ENCODE measurements at regions not wholly inside any gene's neighbourhood (a gene's known extent, or its start where the extent isn't known, plus 50 kb on each side); places are given as distances from the start of the nearest gene placed in this dataset.
"Not testable (repeated sequence)": the region's sequence is repeated elsewhere in the genome, so short reads cannot be mapped to it uniquely, and the experiment has no call there.

DNA sequence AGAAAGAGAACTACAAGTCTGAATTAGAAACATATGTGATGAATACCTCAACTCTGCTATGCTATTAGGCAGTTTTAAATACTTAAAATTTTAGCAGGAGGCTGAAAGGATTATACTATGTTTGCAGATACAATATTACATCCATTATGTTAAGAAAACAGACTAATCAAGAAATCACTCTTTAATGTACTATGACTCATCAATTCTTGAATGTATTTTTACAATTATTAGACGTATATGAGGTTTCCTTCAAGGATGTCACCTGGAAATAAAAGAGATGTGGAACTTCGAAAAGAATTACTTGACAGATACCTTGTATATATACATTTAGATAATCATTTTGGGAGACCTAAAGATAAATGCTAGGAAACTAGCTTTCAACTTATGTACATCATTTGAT lies 835.6 kb upstream of the MIR17HG start:
- Mint-ChIP-seq H3K9me3 (peaks cover 12% of the 10 kb centered on the region), H3K4me3 (no peak overlapping the region), H3K27ac (no peak overlapping the region), H3K36me3 (no peaks in the 10 kb centered on the region), H3K4me1 (no peaks in the 10 kb centered on the region)
- ATAC-seq, result no peak
- no peak for DNase-seq (ENCODE audit: low spot score in 2 of 2)

DNA sequence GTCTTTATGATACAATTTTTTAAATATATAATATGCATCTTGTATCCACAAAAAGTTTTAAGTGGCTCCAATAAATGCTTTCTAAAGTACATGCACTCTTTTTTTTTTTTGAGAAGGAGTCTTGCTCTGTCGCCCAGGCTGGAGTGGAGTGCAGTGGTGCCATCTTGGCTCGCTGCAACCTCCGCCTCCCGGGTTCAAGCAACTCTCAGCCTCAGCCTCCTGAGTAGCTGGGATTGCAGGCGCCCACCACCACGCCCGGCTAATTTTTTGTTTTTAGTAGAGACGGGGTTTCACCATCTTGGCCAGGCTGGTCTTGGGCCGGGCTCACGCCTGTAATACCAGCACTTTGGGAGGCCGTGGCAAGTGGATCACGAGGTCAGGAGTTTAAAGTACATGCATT lies 832.8 kb upstream of the MIR17HG start:
- H3K4me3 Mint-ChIP-seq; H3K4me1 Mint-ChIP-seq; H3K36me3 Mint-ChIP-seq; DNase-seq (ENCODE audit: low spot score in 2 of 2); H3K9me3 Mint-ChIP-seq; ATAC-seq; H3K27ac Mint-ChIP-seq: not testable (repeated sequence)

DNA sequence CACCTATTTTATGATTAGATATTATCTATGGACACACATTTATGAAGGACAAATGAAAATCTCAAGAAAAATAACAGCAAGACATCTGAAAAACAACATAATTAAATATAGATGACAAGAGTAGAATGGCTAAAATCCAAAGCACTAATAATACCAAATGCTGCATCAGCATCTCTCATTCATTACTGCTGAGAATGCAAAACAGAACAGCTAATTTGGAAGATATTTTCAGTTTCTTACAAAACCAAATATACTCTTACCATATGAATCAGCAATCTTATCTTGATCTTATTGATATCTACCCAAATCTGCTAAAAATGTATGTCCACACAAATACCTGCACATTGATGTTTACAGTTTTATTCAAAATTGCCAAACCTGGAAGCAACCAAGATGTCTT lies 829.1 kb upstream of the MIR17HG start:
- DNase-seq (ENCODE audit: low spot score in 2 of 2) (no peak), ATAC-seq (no peak)
- Mint-ChIP-seq H3K9me3 (peaks cover 15% of the 10 kb centered on the region), H3K4me3 (no peak overlapping the region), H3K4me1 (no peaks in the 10 kb centered on the region), H3K27ac (no peak overlapping the region), H3K36me3 (no peaks in the 10 kb centered on the region)

DNA sequence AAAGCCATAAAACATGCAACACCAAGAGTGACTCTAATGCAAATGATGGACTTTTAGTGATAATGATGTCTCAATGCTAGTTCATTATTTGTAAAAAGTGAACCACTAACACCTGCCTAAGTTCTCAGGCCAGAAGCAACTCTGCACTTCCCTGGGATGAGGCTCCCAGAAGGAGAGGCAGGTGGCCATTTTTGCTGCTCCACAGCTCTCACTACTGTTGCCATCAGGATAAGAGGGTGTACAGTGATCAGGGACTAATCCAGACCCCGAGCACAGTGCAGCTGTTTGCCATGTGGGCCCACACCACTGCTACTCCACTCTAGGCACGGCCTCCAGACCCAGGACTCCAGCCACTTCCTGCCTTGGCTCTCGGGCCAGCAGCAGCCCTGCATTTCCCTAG lies 828.3 kb upstream of the MIR17HG start:
- no peaks in the 10 kb centered on the region for H3K36me3 Mint-ChIP-seq
- ATAC-seq (peak; percentile 21), DNase-seq (ENCODE audit: low spot score in 2 of 2) (no peak)
- no peaks in the 10 kb centered on the region for H3K4me1 Mint-ChIP-seq
- no peak overlapping the region for H3K4me3 Mint-ChIP-seq
- peaks cover 15% of the 10 kb centered on the region for H3K9me3 Mint-ChIP-seq
- H3K27ac Mint-ChIP-seq, result no peak overlapping the region

DNA sequence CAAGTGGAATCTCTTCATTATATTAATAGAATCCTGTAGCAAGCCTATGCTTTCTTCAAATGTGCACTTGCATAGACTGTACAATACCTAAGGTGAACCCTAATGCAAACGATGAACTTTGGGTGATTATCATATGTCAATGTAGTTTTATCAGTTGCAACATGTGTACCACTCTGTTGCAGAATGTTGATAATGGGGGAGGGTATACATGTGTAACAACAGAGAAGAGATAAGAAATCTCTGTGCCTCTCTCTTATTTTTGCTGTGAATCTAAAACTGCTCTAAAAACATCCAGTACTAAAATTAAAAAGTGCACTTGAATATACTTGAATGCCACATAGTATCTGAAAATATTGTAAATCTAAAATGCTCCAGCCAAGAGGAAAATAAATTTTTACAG lies 820.8 kb upstream of the MIR17HG start:
- Mint-ChIP-seq H3K9me3 (peaks cover 9% of the 10 kb centered on the region), H3K27ac (no peak overlapping the region), H3K4me1 (no peaks in the 10 kb centered on the region), H3K4me3 (no peak overlapping the region), H3K36me3 (no peaks in the 10 kb centered on the region)
- no peak for ATAC-seq
- no peak for DNase-seq (ENCODE audit: low spot score in 2 of 2)

DNA sequence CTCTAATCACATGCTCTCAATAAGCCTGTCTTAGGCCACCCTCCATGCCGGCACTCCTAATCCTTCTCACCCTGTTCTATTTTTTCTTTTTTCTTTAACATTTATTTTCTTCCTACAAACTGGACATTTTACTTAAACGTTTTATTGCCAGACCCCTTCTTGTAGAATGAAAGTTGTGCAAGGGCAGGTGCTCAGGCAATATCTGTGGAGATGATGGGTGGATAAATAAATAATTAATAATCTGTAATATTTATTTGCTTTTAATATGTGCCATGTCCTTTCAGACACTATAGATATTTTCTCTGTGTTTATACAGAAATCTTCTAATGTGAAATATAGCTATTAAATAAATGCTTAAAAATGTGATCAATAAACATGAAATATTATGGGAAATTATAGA lies 815.7 kb upstream of the MIR17HG start:
- Mint-ChIP-seq H3K36me3 (no peaks in the 10 kb centered on the region), H3K4me1 (no peaks in the 10 kb centered on the region), H3K27ac (no peak overlapping the region), H3K4me3 (no peak overlapping the region), H3K9me3 (peaks cover 10% of the 10 kb centered on the region)
- ATAC-seq, result no peak
- no peak for DNase-seq (ENCODE audit: low spot score in 2 of 2)

DNA sequence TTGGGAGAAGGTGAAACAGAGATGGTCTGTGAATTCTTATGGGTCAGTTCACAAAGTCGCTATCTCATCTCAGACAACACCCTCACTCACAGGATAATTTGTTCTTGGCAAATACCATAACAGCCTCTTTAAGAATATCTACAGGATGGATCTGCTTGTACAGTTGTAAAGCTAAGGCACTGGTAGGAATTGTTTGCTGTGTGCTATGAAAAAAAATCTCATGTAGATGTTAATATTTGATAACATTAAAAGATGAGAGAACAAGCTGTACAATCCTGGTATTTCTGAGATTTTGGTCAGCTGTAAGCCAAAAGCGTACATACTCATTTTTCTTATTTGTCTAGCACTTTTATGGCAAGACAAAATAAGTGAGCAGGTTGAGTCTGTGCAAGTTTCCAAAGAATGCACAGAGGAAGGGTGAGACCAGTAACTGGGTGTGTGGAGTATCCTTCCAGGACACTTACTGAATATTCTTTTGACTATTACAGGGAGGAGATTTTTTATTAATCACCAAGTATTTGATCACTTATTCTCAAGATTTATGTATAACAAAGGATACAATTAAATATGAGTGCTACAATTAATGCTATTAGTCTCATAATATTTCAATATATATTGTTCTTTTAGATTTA lies 814.5 kb upstream of the MIR17HG start:
- ATAC-seq (no peak), DNase-seq (ENCODE audit: low spot score in 2 of 2) (no peak)
- Mint-ChIP-seq H3K4me1 (no peaks in the 10 kb centered on the region), H3K9me3 (peaks cover 8% of the 10 kb centered on the region), H3K4me3 (no peak overlapping the region), H3K36me3 (no peaks in the 10 kb centered on the region), H3K27ac (no peak overlapping the region)

DNA sequence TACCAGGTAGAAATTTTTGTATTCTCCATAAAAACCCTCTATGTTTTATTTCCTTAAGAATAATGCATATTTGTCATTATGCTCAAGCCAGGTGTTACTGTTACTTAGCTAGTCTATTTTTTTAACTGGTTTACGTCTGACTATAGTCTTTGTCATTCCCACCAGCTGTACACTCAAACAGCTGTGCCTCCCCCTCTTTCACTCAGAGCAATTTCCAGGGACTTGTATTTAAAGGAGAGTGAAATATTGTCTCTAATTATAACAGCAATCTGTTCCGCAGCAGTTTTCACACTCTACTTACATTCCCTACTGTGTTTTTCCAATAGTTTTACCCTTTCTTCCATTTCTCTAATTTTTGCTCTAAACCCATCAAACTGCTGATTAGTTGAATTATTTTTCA lies 813.6 kb upstream of the MIR17HG start:
- Mint-ChIP-seq H3K36me3 (no peaks in the 10 kb centered on the region), H3K4me3 (no peak overlapping the region), H3K9me3 (peaks cover 15% of the 10 kb centered on the region), H3K27ac (no peak overlapping the region), H3K4me1 (no peaks in the 10 kb centered on the region)
- no peak for DNase-seq (ENCODE audit: low spot score in 2 of 2)
- no peak for ATAC-seq

DNA sequence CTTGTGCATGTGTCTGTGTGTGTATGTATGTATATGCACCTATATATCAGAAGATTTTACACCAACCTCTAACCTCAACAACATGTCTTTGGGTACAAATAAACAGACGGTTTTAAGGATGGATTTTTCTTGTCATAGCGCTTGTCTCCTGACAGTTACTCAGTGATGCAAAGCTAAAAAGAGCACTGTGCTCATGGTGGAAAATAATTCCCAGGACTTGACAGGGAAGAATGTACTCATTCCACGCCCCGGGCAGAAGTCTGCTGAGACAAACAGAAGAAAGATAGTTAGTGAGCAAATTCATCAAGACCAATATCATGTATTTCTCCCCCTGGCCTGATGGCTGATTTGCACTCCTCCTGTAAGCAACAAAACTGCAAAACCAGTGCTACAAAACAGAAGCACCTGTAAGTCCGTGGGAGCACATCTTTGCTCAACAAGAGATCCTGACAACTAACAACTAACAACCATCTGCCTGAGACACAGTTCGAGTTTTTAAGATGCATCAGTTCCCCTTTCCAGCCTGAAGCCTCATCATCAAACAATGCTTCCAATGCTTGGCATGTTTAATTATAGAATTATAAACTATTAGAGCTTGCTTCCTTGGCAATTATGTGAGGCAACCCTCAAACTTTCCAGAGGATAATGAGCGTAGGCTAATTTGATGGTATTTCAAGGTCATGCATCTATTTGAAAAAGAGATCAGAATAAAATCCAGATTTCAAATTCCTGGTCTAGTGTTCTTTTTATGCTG lies 812.7 kb upstream of the MIR17HG start:
- Mint-ChIP-seq H3K27ac (no peak overlapping the region), H3K36me3 (no peaks in the 10 kb centered on the region), H3K9me3 (peaks cover 18% of the 10 kb centered on the region), H3K4me1 (no peaks in the 10 kb centered on the region), H3K4me3 (no peak overlapping the region)
- ATAC-seq (no peak), DNase-seq (ENCODE audit: low spot score in 2 of 2) (no peak)

DNA sequence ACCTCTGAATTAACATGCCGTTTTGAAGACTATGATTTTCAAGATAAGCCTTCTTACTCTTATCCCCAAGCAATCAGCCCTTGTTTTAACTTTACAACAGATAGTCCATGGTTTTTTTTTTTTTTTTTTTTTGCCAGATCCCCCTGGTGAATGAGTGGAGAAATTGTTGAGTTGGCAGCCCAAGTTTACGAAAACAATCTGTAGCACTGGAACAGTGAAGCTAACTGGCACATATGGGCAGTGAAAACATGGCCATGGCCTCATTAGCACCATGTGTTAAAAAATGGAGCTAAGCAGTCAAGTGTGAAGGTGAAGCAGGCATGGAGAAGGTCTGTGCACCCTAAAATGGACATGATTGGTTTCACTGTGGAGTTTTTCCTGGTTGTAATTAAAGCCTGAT lies 812.1 kb upstream of the MIR17HG start:
- no peaks in the 10 kb centered on the region for H3K4me1 Mint-ChIP-seq
- no peak for DNase-seq (ENCODE audit: low spot score in 2 of 2)
- H3K4me3 Mint-ChIP-seq, result no peak overlapping the region
- peaks cover 24% of the 10 kb centered on the region for H3K9me3 Mint-ChIP-seq
- no peaks in the 10 kb centered on the region for H3K36me3 Mint-ChIP-seq
- no peak for ATAC-seq
- H3K27ac Mint-ChIP-seq, result no peak overlapping the region

DNA sequence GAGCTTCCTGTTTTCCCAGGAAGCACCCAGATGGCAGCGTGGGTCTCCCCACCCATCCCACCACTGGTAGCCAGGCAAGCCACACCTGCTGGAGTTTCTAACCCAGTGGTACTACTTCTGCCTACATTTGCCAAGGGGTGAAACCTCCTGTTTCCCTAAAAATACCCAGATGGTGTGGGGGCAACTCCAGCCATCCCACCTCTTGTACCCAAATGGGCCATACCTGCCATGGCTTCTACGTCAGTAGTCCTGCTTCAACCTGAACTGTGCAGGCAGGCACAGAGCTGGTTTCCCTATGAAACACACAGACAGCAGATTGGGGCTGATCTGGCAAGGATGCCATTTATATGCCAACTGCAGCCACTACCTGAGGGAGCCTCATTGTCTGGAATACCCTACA lies 809.4 kb upstream of the MIR17HG start:
- no peak for DNase-seq (ENCODE audit: low spot score in 2 of 2)
- Mint-ChIP-seq H3K27ac (no peak overlapping the region), H3K4me3 (no peak overlapping the region), H3K36me3 (no peaks in the 10 kb centered on the region), H3K9me3 (peaks cover 26% of the 10 kb centered on the region), H3K4me1 (no peaks in the 10 kb centered on the region)
- ATAC-seq, result no peak

DNA sequence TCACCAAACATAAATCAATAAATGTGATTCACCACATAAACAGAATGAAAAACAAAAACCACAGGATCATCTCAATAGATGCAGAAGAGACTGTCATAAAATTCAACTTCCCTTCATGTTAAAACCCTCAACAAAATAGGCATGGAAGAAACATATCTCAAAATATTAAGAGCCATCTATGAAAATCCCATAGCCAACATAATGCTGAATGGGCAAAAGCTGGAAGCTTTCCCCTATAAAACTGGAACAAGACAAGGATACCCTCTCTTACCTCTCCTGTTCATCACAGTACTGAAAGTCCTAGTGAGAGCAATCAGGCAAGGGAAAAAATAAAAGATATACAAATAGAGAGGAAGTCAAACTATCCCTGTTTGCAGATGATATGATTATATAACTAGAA lies 806.1 kb upstream of the MIR17HG start:
- H3K4me1 Mint-ChIP-seq, result no peaks in the 10 kb centered on the region
- no peak for ATAC-seq
- peaks cover 18% of the 10 kb centered on the region for H3K9me3 Mint-ChIP-seq
- no peak overlapping the region for H3K4me3 Mint-ChIP-seq
- H3K27ac Mint-ChIP-seq, result no peak overlapping the region
- no peaks in the 10 kb centered on the region for H3K36me3 Mint-ChIP-seq
- no peak for DNase-seq (ENCODE audit: low spot score in 2 of 2)

DNA sequence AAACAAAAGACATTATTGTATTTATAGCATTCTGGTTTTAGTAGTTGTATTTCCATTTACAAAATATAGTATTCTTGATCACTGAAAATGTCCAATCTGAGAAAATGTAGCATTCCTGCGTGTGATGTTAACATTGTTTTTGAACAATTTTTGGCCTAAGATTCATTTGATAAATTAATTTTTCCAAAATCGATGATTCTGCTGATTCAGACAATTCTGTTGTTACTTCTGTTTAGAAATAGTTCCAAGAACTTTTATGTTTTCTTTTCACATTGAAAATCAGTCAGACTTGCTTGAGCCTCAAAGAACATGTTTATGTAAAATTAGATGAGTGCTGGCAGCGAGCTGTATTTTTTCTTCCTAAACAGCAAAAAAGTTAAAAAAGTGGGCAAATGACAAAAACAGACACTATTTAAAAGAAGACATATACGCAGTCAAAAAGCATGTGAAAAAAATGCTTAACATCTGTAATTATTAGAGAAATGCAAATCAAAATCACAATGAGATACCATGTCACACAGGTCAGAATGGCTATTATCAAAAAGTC lies 804.5 kb upstream of the MIR17HG start:
- Mint-ChIP-seq H3K4me3 (no peak overlapping the region), H3K27ac (no peak overlapping the region), H3K36me3 (no peaks in the 10 kb centered on the region)

DNA sequence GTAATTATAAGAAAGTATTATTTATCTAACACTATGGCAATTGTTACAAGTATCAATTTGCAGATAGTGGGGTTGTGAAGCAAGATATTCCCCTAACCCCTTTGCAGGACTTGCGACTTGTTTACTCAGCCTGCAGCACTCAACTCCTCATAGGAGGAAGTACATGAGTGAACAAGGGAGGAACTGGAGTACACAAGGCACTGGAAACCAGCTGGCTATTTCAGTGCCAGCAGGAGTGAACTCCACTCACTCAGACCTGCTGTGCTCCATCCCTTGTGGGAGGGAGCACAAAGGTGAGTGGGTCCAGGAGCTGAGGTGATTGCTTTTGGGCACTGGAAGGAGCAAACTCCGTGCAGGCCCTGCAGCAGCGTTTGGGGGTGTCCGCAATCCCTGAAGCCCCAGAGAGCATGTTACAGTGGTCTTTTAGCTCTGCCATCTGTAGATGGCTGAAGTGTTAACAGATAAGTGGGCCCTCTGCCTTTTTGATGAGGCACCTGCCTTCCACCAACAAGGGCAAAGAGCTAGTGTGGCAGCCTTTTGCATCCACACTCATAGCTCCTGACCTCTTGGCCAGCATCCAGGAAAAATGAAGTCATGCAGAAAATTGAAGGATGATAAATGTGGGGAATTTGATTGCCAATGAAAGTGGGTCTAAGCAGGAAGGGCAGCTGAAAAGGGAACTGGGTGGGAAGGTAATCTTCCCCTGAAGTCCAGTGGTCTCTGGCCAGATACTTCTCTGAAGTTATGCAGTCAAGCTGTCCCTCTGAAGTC lies 802.2 kb upstream of the MIR17HG start:
- Mint-ChIP-seq H3K9me3 (peaks cover 9% of the 10 kb centered on the region), H3K27ac (no peak overlapping the region), H3K4me3 (no peak overlapping the region), H3K36me3 (no peaks in the 10 kb centered on the region), H3K4me1 (no peaks in the 10 kb centered on the region)
- no peak for ATAC-seq
- no peak for DNase-seq (ENCODE audit: low spot score in 2 of 2)

More for the DNA sequence above, 804.5 kb upstream of the MIR17HG start:
- no peak for ATAC-seq
- H3K9me3 Mint-ChIP-seq, result peaks cover 20% of the 10 kb centered on the region
- DNase-seq (ENCODE audit: low spot score in 2 of 2), result no peak
- H3K4me1 Mint-ChIP-seq, result no peaks in the 10 kb centered on the region

DNA sequence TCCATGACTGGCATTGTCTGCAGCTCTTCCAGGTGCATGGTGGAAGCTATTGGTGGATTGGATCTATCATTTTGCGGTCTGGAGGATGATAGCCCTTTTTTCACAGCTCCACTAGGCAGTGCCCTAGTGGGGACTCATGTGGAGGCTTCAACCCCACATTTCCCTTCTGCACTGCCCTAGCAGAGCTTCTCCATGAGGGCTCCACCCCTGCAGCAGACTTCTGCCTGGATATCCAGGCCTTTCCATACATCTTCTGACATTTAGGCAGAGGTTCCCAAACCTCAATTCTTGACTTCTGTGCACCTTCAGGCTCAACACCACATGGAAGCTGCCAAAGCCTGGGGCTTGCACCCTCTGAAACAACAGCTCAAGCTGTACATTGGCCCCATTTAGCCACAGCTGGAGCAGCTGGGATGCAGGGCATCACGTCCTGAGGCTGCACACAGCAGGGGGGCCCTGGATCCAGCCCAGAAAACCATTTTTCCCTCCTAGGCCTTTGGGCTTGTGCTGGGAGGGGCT lies 800.2 kb upstream of the MIR17HG start:
- Mint-ChIP-seq H3K4me3 (no peak overlapping the region), H3K36me3 (no peaks in the 10 kb centered on the region), H3K27ac (no peak overlapping the region), H3K9me3 (peaks cover 8% of the 10 kb centered on the region), H3K4me1 (no peaks in the 10 kb centered on the region)
- DNase-seq (ENCODE audit: low spot score in 2 of 2) (no peak), ATAC-seq (no peak)
